Left lung (tissue), 4 donors: ENCODE measurements at regions not wholly inside any gene's neighbourhood (a gene's known extent, or its start where the extent isn't known, plus 50 kb on each side); places are given as distances from the start of the nearest gene placed in this dataset.

ENCODE experiments used
- ATAC-seq: fragments of 200-7000 bp; cut with Tn5 transposase; one replicate; pipeline ENCODE4 v1.9.1; 2020; ENCODE audit warnings: moderate library complexity
- DNase-seq, 4 donors: peaks; one replicate each; pipeline ENCODE4 v3.0.0-alpha.2; 2013 to 2020
- H3K27ac ChIP-seq, 2 donors: fragments of 200-600 bp; sonication (generic) in 1 of 2; one replicate each; pipeline versions ENCODE4 v1.5.0 to v1.8.0; 2020 to 2021
- H3K27me3 ChIP-seq, 2 donors: fragments of 200-600 bp; sonication (generic) in 1 of 2; one replicate each; pipeline versions ENCODE4 v1.5.0 to v1.8.0; 2020 to 2021
- H3K36me3 ChIP-seq, 2 donors: fragments of 200-600 bp; sonication (generic) in 1 of 2; one replicate each; pipeline versions ENCODE4 v1.5.0 to v1.8.0; 2020 to 2021
- H3K4me1 ChIP-seq, 2 donors: fragments of 200-600 bp; one replicate each; pipeline ENCODE4 v1.8.0; 2021
- H3K4me3 ChIP-seq, 2 donors: fragments of 200-600 bp; sonication (generic) in 1 of 2; one replicate each; pipeline versions ENCODE4 v1.5.0 to v1.8.0; 2020 to 2021; ENCODE audit warnings: mild to moderate bottlenecking in 1 of 2
- H3K9me3 ChIP-seq, 2 donors: fragments of 200-600 bp; sonication (generic) in 1 of 2; one replicate each; pipeline versions ENCODE4 v1.5.0 to v1.8.0; 2020 to 2021
- CTCF ChIP-seq, 2 donors: fragments of 200-600 bp; sonication (generic) in 1 of 2; IDR thresholded peaks; one replicate each; pipeline versions ENCODE4 v1.5.0 to v1.8.0; 2021; ENCODE audit warnings: antibody characterized with exemption in 2 of 2
- intact Hi-C, 2 donors: fragments of 100-400 bp; cut with DNase I; formaldehyde crosslinking; loops; one replicate each; pipeline versions ENCODE4 v1.11.2 to v1.14.2; 2022
- donor health status: DM: no; HTN: yes; CAD: no.
- donor health status: DM: no; HTN: no; CAD: no.

- no peak for TF ChIP-seq CTCF (IDR thresholded peaks at IDR 0.05)
- Histone ChIP-seq H3K27ac (no peak overlapping the region), H3K27me3 (no peaks in the 10 kb centered on the region), H3K36me3 (no peaks in the 10 kb centered on the region), H3K4me3 (no peak overlapping the region), H3K9me3 (no peaks in the 10 kb centered on the region), H3K4me1 (no peaks in the 10 kb centered on the region)
- ATAC-seq (no peak), DNase-seq (no peak)
- intact Hi-C loops: no loop called here
Measured at GRCh38 chr12:125677829-125678228, 612.6 kb downstream of the AACS start.

- Histone ChIP-seq H3K4me1 (no peaks in the 10 kb centered on the region), H3K9me3 (no peaks in the 10 kb centered on the region), H3K27me3 (peaks cover 0 to 6% of the 10 kb centered on the region in 2 donors), H3K27ac (no peak overlapping the region), H3K4me3 (no peak overlapping the region), H3K36me3 (no peaks in the 10 kb centered on the region)
- intact Hi-C loops: no loop called here
- ATAC-seq (no peak), DNase-seq (no peak)
- no peak for TF ChIP-seq CTCF (IDR thresholded peaks at IDR 0.05)
Measured at GRCh38 chr12:125678589-125678993, 613.4 kb downstream of the AACS start.

- Histone ChIP-seq H3K27me3 (peaks cover 0 to 16% of the 10 kb centered on the region in 2 donors), H3K9me3 (no peaks in the 10 kb centered on the region), H3K4me3 (no peak overlapping the region), H3K36me3 (no peaks in the 10 kb centered on the region), H3K4me1 (no peaks in the 10 kb centered on the region), H3K27ac (no peak overlapping the region)
- TF ChIP-seq CTCF (IDR thresholded peaks at IDR 0.05): peak; percentile 22 to 33
- ATAC-seq (peak; percentile 88), DNase-seq (peak in 2 of 4 donors; percentile 37 to 86)
- intact Hi-C loops: no loop called here
Measured at GRCh38 chr12:125683748-125684381, 618.6 kb downstream of the AACS start.

GRCh38 chr12:125684968-125685790, 619.9 kb downstream of the AACS start:
- no peak overlapping the region for H3K27ac ChIP-seq
- intact Hi-C loops: no loop called here
- TF ChIP-seq CTCF (IDR thresholded peaks at IDR 0.05): no peak

GRCh38 chr12:125685915-125686314, 620.7 kb downstream of the AACS start:
- peaks cover 0 to 16% of the 10 kb centered on the region in 2 donors for H3K27me3 ChIP-seq
- ATAC-seq (peak; percentile 54), DNase-seq (peak in 2 of 4 donors; percentile 32 to 59)
- intact Hi-C loops: no loop called here
- no peaks in the 10 kb centered on the region for H3K4me1 ChIP-seq
- no peak for TF ChIP-seq CTCF (IDR thresholded peaks at IDR 0.05)
- H3K36me3 ChIP-seq: no peaks in the 10 kb centered on the region
- H3K9me3 ChIP-seq: no peaks in the 10 kb centered on the region
- H3K4me3 ChIP-seq: no peak overlapping the region
- no peak overlapping the region for H3K27ac ChIP-seq

More at GRCh38 chr12:125684968-125685790, 619.9 kb downstream of the AACS start:
- ATAC-seq (no peak), DNase-seq (no peak)
- no peaks in the 10 kb centered on the region for H3K9me3 ChIP-seq
- no peaks in the 10 kb centered on the region for H3K4me1 ChIP-seq
- H3K27me3 ChIP-seq: peaks cover 0 to 16% of the 10 kb centered on the region in 2 donors
- H3K36me3 ChIP-seq: no peaks in the 10 kb centered on the region
- H3K4me3 ChIP-seq: no peak overlapping the region
